Central memory CD8-positive, alpha-beta T cell (primary cell): ENCODE measurements at regions not wholly inside any gene's neighbourhood (a gene's known extent, or its start where the extent isn't known, plus 50 kb on each side); places are given as distances from the start of the nearest gene placed in this dataset.

Experiments
- ATAC-seq: fragments of 150-1000 bp; cut with Tn5 transposase; replicated peaks from 2 replicates; pipeline ENCODE4 v1.10.0; 2022; ENCODE audit warnings: mild to moderate bottlenecking, moderate FRiP score, moderate number of reproducible peaks; ENCODE audit not compliant: poor library complexity, severe bottlenecking; ENCODE audit errors: extremely low read depth
- DNase-seq, 2 donors: peaks; one replicate each; pipeline ENCODE4 v3.0.0; 2021; ENCODE audit warnings: low spot score in 2 of 2
- H3K27ac Mint-ChIP-seq: one replicate; pipeline ENCODE4 v1.8.0; 2022; ENCODE audit warnings: low read depth, mild to moderate bottlenecking, moderate library complexity, mixed read lengths
- H3K27me3 Mint-ChIP-seq: one replicate; pipeline ENCODE4 v1.8.0; 2022; ENCODE audit warnings: mixed read lengths
- H3K36me3 Mint-ChIP-seq: one replicate; pipeline ENCODE4 v1.8.0; 2022; ENCODE audit warnings: mild to moderate bottlenecking, moderate library complexity, mixed read lengths; ENCODE audit not compliant: insufficient read depth
- H3K4me1 Mint-ChIP-seq: one replicate; pipeline ENCODE4 v1.8.0; 2022; ENCODE audit warnings: mixed read lengths
- H3K4me3 Mint-ChIP-seq: one replicate; pipeline ENCODE4 v1.8.0; 2022; ENCODE audit warnings: mild to moderate bottlenecking, moderate library complexity, mixed read lengths
- H3K9me3 Mint-ChIP-seq: one replicate; pipeline ENCODE4 v1.8.0; 2022; ENCODE audit warnings: mixed read lengths

DNA sequence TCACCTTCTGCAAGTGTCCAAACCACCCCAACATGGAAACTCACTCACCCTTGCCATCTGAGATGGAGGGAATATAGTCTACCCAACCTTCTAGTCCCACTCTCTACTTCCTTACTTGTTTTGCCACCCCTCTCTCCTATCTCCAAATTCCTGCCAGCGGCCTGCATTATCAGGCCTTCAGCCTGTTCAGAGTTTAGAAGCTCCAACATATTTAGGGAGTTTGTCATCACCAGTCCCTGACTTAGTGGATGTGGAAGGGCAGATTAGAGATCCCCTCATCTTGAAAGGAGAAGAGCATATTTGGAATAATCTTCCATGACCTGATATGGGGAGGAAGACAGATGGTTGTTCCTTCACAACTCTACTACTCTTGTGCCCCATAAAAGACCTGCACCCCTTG lies 281.4 kb upstream of the MAP3K7 start:
- no peaks in the 10 kb centered on the region for H3K4me1 Mint-ChIP-seq
- no peak for ATAC-seq
- H3K27ac Mint-ChIP-seq = no peak overlapping the region
- no peak for DNase-seq
- H3K27me3 Mint-ChIP-seq = peaks cover 9% of the 10 kb centered on the region
- no peaks in the 10 kb centered on the region for H3K9me3 Mint-ChIP-seq
- no peak overlapping the region for H3K4me3 Mint-ChIP-seq
- H3K36me3 Mint-ChIP-seq = no peaks in the 10 kb centered on the region

GRCh38 chr6:90865513-90865912 lies 278.6 kb upstream of the MAP3K7 start:
- DNase-seq (no peak), ATAC-seq (no peak)
- H3K4me1 Mint-ChIP-seq = no peaks in the 10 kb centered on the region
- no peak overlapping the region for H3K4me3 Mint-ChIP-seq
- H3K36me3 Mint-ChIP-seq = no peaks in the 10 kb centered on the region
- H3K27me3 Mint-ChIP-seq = no peaks in the 10 kb centered on the region
- no peaks in the 10 kb centered on the region for H3K9me3 Mint-ChIP-seq
- no peak overlapping the region for H3K27ac Mint-ChIP-seq

GRCh38 chr6:90863043-90863442 lies 276.2 kb upstream of the MAP3K7 start:
- no peaks in the 10 kb centered on the region for H3K9me3 Mint-ChIP-seq
- ATAC-seq (no peak), DNase-seq (no peak)
- no peaks in the 10 kb centered on the region for H3K36me3 Mint-ChIP-seq
- H3K27ac Mint-ChIP-seq = no peak overlapping the region
- H3K4me3 Mint-ChIP-seq = no peak overlapping the region
- H3K27me3 Mint-ChIP-seq = no peaks in the 10 kb centered on the region
- no peaks in the 10 kb centered on the region for H3K4me1 Mint-ChIP-seq

DNA sequence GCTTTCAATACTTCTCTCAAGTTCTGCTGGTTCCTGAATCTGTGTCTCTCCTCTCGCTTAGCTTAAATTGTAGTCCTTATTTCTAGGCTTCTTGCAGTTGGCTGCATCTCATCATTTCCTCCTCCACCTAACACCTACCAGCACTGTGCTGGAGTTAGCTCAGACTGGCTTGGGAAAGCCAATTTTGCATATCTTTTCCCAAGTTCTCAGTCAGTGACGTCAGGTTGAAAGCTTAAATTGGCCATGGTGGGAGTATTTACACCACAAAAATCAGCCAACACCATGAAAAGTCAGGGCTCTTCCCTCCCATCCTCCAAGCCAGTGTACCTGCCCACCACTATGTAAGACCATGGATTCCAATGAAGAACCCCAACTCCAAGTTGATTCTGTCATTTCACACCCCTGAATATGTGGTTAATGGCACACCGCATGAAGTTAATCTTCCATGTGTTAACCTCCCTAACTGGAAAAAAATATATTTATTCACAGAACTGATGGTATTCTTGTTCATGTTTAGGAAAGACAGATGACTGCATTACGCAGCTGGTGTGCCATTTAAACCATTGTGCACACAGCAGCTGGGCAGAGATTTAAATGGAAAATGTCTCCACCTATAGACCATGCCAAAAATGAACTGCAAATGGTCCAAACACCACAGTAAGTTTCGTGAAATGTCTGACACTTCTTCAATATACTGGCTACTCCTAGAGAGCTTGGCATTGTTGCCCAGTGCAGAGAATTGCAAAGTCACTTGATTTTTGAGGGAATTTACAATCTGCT lies 274.1 kb upstream of the MAP3K7 start:
- Mint-ChIP-seq H3K36me3 (no peaks in the 10 kb centered on the region), H3K9me3 (no peaks in the 10 kb centered on the region), H3K27ac (no peak overlapping the region), H3K4me1 (no peaks in the 10 kb centered on the region), H3K4me3 (no peak overlapping the region), H3K27me3 (peaks cover 3% of the 10 kb centered on the region)
- no peak for ATAC-seq
- DNase-seq = no peak

DNA sequence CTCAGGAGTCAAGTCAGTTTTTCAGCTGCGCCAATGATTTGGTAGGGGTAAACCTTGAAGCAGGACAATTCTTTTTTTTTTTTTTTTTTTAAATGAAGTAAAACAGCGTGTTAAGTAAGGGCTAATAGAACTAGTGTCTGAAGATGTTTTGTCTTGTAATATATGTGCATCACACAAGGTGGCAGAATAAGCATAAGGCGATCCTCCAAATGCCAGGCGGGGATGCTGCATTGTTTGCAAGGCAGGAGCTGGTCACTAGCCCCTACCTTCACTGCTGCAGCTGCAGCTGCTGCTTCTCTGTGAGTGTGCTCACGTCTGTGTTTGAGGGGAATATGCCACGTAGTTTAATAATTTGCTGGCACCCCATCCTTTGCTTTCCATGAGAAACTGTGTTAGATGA lies 272.7 kb upstream of the MAP3K7 start:
- Mint-ChIP-seq H3K4me3 (no peak overlapping the region), H3K4me1 (no peaks in the 10 kb centered on the region), H3K36me3 (no peaks in the 10 kb centered on the region), H3K9me3 (no peaks in the 10 kb centered on the region), H3K27ac (no peak overlapping the region), H3K27me3 (peaks cover 12% of the 10 kb centered on the region)
- ATAC-seq = no peak
- DNase-seq = no peak

DNA sequence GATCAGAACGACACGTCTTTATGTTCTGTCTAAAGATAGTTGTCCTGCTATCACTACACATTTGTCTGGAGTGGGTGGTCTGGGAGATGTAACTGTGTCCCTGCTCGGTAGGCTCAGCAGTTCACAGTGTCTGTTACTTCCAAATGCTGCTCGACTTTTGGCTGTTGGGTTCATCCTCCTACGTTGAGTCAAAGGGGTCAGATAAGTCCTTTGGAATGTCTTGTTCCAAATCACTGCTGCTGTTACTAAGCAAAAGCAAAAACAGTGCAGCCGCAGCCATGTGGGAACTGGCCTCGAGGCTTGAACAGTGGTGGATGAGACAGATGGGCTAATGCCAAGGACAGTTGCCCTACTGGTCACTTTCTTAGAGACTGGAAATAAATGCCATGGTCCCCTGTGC lies 272.2 kb upstream of the MAP3K7 start:
- no peak overlapping the region for H3K27ac Mint-ChIP-seq
- no peak overlapping the region for H3K4me3 Mint-ChIP-seq
- DNase-seq = no peak
- no peaks in the 10 kb centered on the region for H3K36me3 Mint-ChIP-seq
- no peaks in the 10 kb centered on the region for H3K4me1 Mint-ChIP-seq
- no peaks in the 10 kb centered on the region for H3K9me3 Mint-ChIP-seq
- ATAC-seq = no peak
- H3K27me3 Mint-ChIP-seq = peaks cover 12% of the 10 kb centered on the region

GRCh38 chr6:90849686-90850085 lies 262.8 kb upstream of the MAP3K7 start:
- H3K27me3 Mint-ChIP-seq = peaks cover 10% of the 10 kb centered on the region
- ATAC-seq = no peak
- no peaks in the 10 kb centered on the region for H3K9me3 Mint-ChIP-seq
- no peaks in the 10 kb centered on the region for H3K4me1 Mint-ChIP-seq
- H3K4me3 Mint-ChIP-seq = no peak overlapping the region
- H3K27ac Mint-ChIP-seq = no peak overlapping the region
- no peak for DNase-seq
- no peaks in the 10 kb centered on the region for H3K36me3 Mint-ChIP-seq

DNA sequence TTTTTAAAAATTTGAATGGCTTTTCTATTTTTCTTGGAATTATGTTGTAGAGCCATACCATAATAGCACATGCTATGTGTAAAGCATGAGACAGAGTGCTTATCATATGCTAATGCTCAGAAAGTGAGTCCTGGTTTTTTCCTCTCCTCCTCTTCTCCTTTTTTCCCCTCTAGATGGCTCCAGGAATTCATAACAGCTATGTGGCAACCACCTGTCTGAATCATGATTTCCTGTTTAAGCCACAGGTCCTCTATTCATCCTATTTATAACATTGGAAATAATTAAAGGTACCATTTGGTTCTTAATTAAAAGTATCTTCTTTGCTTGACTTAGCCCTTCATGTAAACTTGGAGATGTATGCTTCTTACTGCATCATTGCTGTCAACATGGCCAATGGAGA lies 260.0 kb upstream of the MAP3K7 start:
- H3K9me3 Mint-ChIP-seq = no peaks in the 10 kb centered on the region
- H3K4me3 Mint-ChIP-seq = no peak overlapping the region
- no peak overlapping the region for H3K27ac Mint-ChIP-seq
- no peaks in the 10 kb centered on the region for H3K27me3 Mint-ChIP-seq
- ATAC-seq = no peak
- no peaks in the 10 kb centered on the region for H3K4me1 Mint-ChIP-seq
- DNase-seq = no peak
- no peaks in the 10 kb centered on the region for H3K36me3 Mint-ChIP-seq

DNA sequence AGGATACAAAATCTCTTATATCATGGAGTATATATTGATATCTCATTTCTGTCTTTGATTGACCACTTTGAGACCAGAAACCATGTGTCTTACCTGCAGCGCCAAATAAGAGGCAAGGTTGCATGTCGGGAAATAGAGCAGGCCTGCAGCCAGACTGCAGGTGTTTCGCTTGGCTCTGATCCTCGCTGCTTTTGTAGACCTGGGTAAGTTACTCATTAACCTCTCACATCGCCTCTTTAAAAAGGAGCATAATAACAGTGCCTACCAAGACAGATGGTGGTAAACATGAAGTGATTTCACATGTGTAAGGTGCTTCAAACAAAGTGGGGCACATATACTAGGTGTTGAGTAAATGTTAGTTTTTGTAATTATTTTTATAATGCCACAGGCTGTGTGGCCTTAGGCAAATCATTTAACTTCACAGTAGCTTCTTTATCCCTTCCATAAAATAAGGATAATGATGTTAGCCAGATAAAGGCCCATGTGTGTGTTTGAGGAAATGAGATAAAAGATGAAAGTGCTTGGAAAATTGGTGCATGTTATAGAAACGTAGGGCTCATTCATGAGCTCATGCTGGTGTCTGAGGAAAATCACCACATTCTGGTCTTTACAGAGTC lies 248.8 kb upstream of the MAP3K7 start:
- H3K27me3 Mint-ChIP-seq = no peaks in the 10 kb centered on the region
- no peak overlapping the region for H3K27ac Mint-ChIP-seq
- H3K4me3 Mint-ChIP-seq = no peak overlapping the region

DNA sequence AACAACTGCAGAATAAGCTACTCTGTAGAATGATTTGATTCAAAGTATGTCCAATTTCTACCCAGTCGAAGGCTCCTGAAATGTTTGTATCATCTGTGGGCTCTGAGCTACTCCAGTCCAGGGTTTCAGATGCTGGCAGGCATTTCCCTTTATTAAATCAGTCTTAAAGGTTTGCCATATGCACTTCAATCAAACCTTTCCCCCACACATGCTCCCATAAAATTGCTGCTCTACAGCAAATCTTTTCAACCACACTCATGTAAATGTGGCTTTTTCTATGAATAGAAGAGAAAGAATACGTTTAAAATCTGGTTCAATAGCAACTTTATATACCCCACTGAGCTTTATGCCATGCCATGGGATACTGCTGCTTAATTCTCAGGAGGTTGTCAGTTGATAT lies 242.4 kb upstream of the MAP3K7 start:
- ATAC-seq (no peak), DNase-seq (no peak)
- Mint-ChIP-seq H3K27me3 (peaks cover 15% of the 10 kb centered on the region), H3K4me3 (no peak overlapping the region), H3K9me3 (peaks cover 18% of the 10 kb centered on the region), H3K27ac (no peak overlapping the region), H3K36me3 (no peaks in the 10 kb centered on the region), H3K4me1 (no peaks in the 10 kb centered on the region)

More for the DNA sequence above, 248.8 kb upstream of the MAP3K7 start:
- DNase-seq = no peak
- no peak for ATAC-seq
- H3K9me3 Mint-ChIP-seq = peaks cover 5% of the 10 kb centered on the region
- no peaks in the 10 kb centered on the region for H3K4me1 Mint-ChIP-seq
- H3K36me3 Mint-ChIP-seq = no peaks in the 10 kb centered on the region

DNA sequence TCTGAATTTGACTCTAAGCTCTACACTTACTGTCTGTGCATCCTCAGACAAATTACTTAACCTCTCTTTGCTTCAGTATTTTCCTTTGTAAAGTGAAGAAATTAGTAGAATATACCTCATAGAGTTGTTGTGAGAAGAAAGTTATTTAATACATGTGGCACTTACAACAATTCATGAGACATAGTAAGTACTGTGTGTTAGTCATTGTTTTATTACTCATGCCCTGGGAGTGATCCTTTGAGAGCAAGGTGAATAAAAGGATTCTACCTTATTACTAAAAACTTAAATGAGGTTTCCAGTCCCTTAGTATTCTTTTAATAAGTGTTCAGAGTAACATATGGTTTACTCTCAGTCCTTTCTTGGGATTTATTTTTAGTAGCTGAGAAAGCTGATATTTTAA lies 233.6 kb upstream of the MAP3K7 start:
- Mint-ChIP-seq H3K27ac (no peak overlapping the region), H3K4me3 (no peak overlapping the region), H3K27me3 (no peaks in the 10 kb centered on the region), H3K4me1 (no peaks in the 10 kb centered on the region), H3K9me3 (peaks cover 5% of the 10 kb centered on the region), H3K36me3 (no peaks in the 10 kb centered on the region)
- DNase-seq = no peak
- ATAC-seq = no peak

DNA sequence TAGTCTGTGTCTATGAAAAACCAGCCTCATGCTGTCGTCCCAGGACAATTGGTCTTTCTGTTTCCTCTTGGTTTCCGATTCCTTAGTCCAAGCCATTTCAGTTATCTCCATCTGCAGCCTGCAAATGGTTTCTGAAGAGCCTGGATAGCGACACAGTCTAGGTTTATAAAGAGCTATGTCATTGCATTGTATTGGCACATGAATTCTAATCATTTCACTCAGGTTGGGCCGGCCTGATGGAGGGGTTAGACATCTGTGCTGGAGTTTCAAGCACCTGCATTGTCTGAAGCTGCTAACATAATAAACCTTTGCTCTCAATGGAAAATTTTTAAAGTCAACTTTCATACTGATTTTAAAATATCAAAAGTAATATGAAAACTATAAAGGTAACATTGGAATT lies 232.6 kb upstream of the MAP3K7 start:
- DNase-seq = no peak
- ATAC-seq = no peak
- no peaks in the 10 kb centered on the region for H3K9me3 Mint-ChIP-seq
- no peak overlapping the region for H3K4me3 Mint-ChIP-seq
- H3K27ac Mint-ChIP-seq = no peak overlapping the region
- H3K27me3 Mint-ChIP-seq = no peaks in the 10 kb centered on the region
- H3K4me1 Mint-ChIP-seq = no peaks in the 10 kb centered on the region
- no peaks in the 10 kb centered on the region for H3K36me3 Mint-ChIP-seq

DNA sequence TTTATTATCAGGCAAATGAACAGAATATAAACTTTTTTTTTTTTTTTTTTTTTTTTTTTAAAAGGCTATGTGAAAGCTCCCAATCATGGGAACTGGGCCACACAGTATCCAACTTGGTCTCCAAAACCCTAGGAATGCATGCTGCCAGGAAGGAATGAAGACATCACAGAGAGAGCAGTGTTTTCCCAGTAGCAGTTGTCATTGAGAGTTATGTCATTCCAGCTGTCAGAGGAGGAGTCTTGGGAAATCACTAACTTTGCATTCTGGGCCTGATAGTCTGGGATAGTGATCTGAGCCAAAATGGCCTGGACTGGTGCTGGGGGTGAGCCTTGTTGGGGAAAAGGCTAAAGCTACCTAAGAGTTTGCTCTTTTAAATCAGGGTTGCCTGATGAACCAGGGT lies 231.3 kb upstream of the MAP3K7 start:
- Mint-ChIP-seq H3K27me3 (no peaks in the 10 kb centered on the region), H3K27ac (no peak overlapping the region), H3K4me3 (no peak overlapping the region), H3K9me3 (no peaks in the 10 kb centered on the region), H3K36me3 (no peaks in the 10 kb centered on the region), H3K4me1 (no peaks in the 10 kb centered on the region)
- no peak for ATAC-seq
- DNase-seq = no peak
